DOHH2 (cell line): ENCODE measurements at regions not wholly inside any gene's neighbourhood (a gene's known extent, or its start where the extent isn't known, plus 50 kb on each side); places are given as distances from the start of the nearest gene placed in this dataset.

Experiments used
- H3F3A ChIP-seq: fragments of 200-600 bp; sonication (generic), shearing (Covaris generic); 2 replicates; pipeline ENCODE4 v1.6.0; 2016; ENCODE audit warnings: antibody characterized with exemption, mild to moderate bottlenecking; ENCODE audit not compliant: control insufficient read depth, insufficient read depth
- H3K27ac ChIP-seq: fragments of 200-600 bp; sonication (generic); 2 replicates; pipeline ENCODE4 v1.5.1; 2014; ENCODE audit warnings: low read depth, mild to moderate bottlenecking, low read length, moderate library complexity
- H3K27me3 ChIP-seq: fragments of 200-600 bp; sonication (generic); 2 replicates; pipeline ENCODE4 v1.6.1; 2014; ENCODE audit warnings: mild to moderate bottlenecking, low read length, mixed read lengths; ENCODE audit not compliant: control insufficient read depth
- H3K36me3 ChIP-seq: fragments of 200-600 bp; sonication (generic); 2 replicates; pipeline ENCODE4 v1.6.1; 2014; ENCODE audit warnings: mild to moderate bottlenecking, low read length, moderate library complexity, mixed read lengths; ENCODE audit not compliant: control insufficient read depth
- H3K4me1 ChIP-seq: fragments of 200-600 bp; sonication (generic); 2 replicates; pipeline ENCODE4 v1.6.1; 2014; ENCODE audit warnings: mild to moderate bottlenecking, low read length, mixed read lengths; ENCODE audit not compliant: control insufficient read depth
- H3K4me2 ChIP-seq: fragments of 200-600 bp; sonication (generic); 2 replicates; pipeline ENCODE4 v1.6.0; 2014; ENCODE audit warnings: mild to moderate bottlenecking, low read length, moderate library complexity
- H3K4me3 ChIP-seq: fragments of 200-600 bp; sonication (generic); 2 replicates; pipeline ENCODE4 v1.5.1; 2014; ENCODE audit warnings: mild to moderate bottlenecking, low read length, mixed read lengths
- H3K79me2 ChIP-seq: fragments of 200-600 bp; sonication (generic); 2 replicates; pipeline ENCODE4 v1.6.1; 2014; ENCODE audit warnings: mild to moderate bottlenecking, low read length, mixed read lengths; ENCODE audit not compliant: control insufficient read depth
- H3K9me2 ChIP-seq: fragments of 200-600 bp; sonication (generic); replicated peaks from 2 replicates; pipeline ENCODE4 v1.6.1; 2014; ENCODE audit warnings: mild to moderate bottlenecking, low read length, mixed read lengths; ENCODE audit not compliant: control insufficient read depth
- H3K9me3 ChIP-seq: fragments of 200-600 bp; sonication (generic); 2 replicates; pipeline ENCODE4 v1.6.1; 2014; ENCODE audit warnings: antibody characterized with exemption, low read length, mixed read lengths; ENCODE audit not compliant: control insufficient read depth, insufficient read depth
- H4K20me1 ChIP-seq: fragments of 200-600 bp; sonication (generic); 2 replicates; pipeline ENCODE4 v1.6.0; 2014; ENCODE audit warnings: low read depth, mild to moderate bottlenecking, antibody characterized with exemption, low read length, moderate library complexity; ENCODE audit not compliant: control insufficient read depth, insufficient read depth
- CTCF ChIP-seq: fragments of 200-600 bp; sonication (generic); IDR thresholded peaks from one replicate; pipeline ENCODE4 v1.5.1; 2014; ENCODE audit warnings: antibody characterized with exemption, mild to moderate bottlenecking, low read depth, low read length; ENCODE audit not compliant: poor library complexity, severe bottlenecking
- EZH2phosphoT487 ChIP-seq: fragments of 200-600 bp; sonication (generic); IDR thresholded peaks from 2 replicates; pipeline ENCODE4 v1.6.1; 2017; ENCODE audit warnings: borderline replicate concordance, mild to moderate bottlenecking, antibody characterized with exemption, low read length, moderate library complexity, mixed read lengths

- no peaks in the 10 kb centered on the region for H3K27me3 ChIP-seq
- H3K4me2 ChIP-seq, result no peak overlapping the region
- H3K4me3 ChIP-seq, result no peak overlapping the region
- peaks cover 46% of the 10 kb centered on the region for H3K4me1 ChIP-seq
- H3K36me3 ChIP-seq, result no peaks in the 10 kb centered on the region
- no peaks in the 10 kb centered on the region for H4K20me1 ChIP-seq
- no peaks in the 10 kb centered on the region for H3K9me3 ChIP-seq
- H3K79me2 ChIP-seq, result no peaks in the 10 kb centered on the region
- H3F3A ChIP-seq, result no peaks in the 10 kb centered on the region
- no peak for TF ChIP-seq EZH2phosphoT487
- TF ChIP-seq CTCF, result peak; percentile 45
- no peak overlapping the region for H3K27ac ChIP-seq
- no peaks in the 10 kb centered on the region for H3K9me2 ChIP-seq
These were observed 114.3 kb downstream of the OXSM start for GRCh38 chr3:25904206-25904605.

GRCh38 chr3:25906132-25906906 lies 116.4 kb downstream of the OXSM start:
- H3K9me3 ChIP-seq, result no peaks in the 10 kb centered on the region
- no peaks in the 10 kb centered on the region for H4K20me1 ChIP-seq
- no peaks in the 10 kb centered on the region for H3F3A ChIP-seq
- peaks cover 32% of the 10 kb centered on the region for H3K4me1 ChIP-seq
- H3K36me3 ChIP-seq, result no peaks in the 10 kb centered on the region
- H3K4me2 ChIP-seq, result no peak overlapping the region
- H3K9me2 ChIP-seq, result no peaks in the 10 kb centered on the region
- no peaks in the 10 kb centered on the region for H3K27me3 ChIP-seq
- H3K79me2 ChIP-seq, result no peaks in the 10 kb centered on the region
- no peak overlapping the region for H3K27ac ChIP-seq
- no peak overlapping the region for H3K4me3 ChIP-seq
- no peak for TF ChIP-seq EZH2phosphoT487
- no peak for TF ChIP-seq CTCF

- Histone ChIP-seq H3K9me2 (no peaks in the 10 kb centered on the region), H4K20me1 (no peaks in the 10 kb centered on the region), H3K4me1 (peaks cover 24% of the 10 kb centered on the region), H3K4me2 (no peak overlapping the region), H3F3A (no peaks in the 10 kb centered on the region), H3K27me3 (no peaks in the 10 kb centered on the region), H3K79me2 (no peaks in the 10 kb centered on the region), H3K9me3 (no peaks in the 10 kb centered on the region), H3K4me3 (no peak overlapping the region), H3K27ac (no peak overlapping the region), H3K36me3 (no peaks in the 10 kb centered on the region)
- TF ChIP-seq CTCF (no peak), EZH2phosphoT487 (no peak)
These were observed 117.2 kb downstream of the OXSM start for GRCh38 chr3:25907081-25907480.
